AG20443 (cell line): ENCODE measurements at regions not wholly inside any gene's neighbourhood (a gene's known extent, or its start where the extent isn't known, plus 50 kb on each side); places are given as distances from the start of the nearest gene placed in this dataset.

Source experiments
- DNase-seq: peaks from one replicate; pipeline ENCODE4 v3.0.0; 2012; ENCODE audit warnings: low spot score, mixed read lengths

- DNase-seq = no peak
These were observed 155.2 kb downstream of the TRIM29 start for GRCh38 chr11:119982517-119983239.

GRCh38 chr11:119980431-119980830, 157.5 kb downstream of the TRIM29 start:
- no peak for DNase-seq

GRCh38 chr11:119979701-119980100, 158.2 kb downstream of the TRIM29 start:
- no peak for DNase-seq

- no peak for DNase-seq
These were observed 159.2 kb downstream of the TRIM29 start for GRCh38 chr11:119978696-119979095.

GRCh38 chr11:119977881-119978280, 160.0 kb downstream of the TRIM29 start:
- DNase-seq = no peak

GRCh38 chr11:119977561-119977860, 160.4 kb downstream of the TRIM29 start:
- DNase-seq = no peak

GRCh38 chr11:119976805-119977560, 160.9 kb downstream of the TRIM29 start:
- no peak for DNase-seq

GRCh38 chr11:119975561-119976152, 162.3 kb downstream of the TRIM29 start:
- no peak for DNase-seq

- DNase-seq = no peak
These were observed 163.4 kb downstream of the TRIM29 start for GRCh38 chr11:119974467-119974866.

- DNase-seq = no peak
These were observed 163.9 kb downstream of the TRIM29 start for GRCh38 chr11:119974051-119974450.

GRCh38 chr11:119972281-119972680, 165.6 kb downstream of the TRIM29 start:
- no peak for DNase-seq

- no peak for DNase-seq
These were observed 167.2 kb downstream of the TRIM29 start for GRCh38 chr11:119970555-119971304.

GRCh38 chr11:119964136-119965025, 173.5 kb downstream of the TRIM29 start:
- DNase-seq = no peak

- no peak for DNase-seq
These were observed 180.0 kb downstream of the TRIM29 start for GRCh38 chr11:119957951-119958350.

- no peak for DNase-seq
These were observed 185.5 kb downstream of the TRIM29 start for GRCh38 chr11:119952441-119952840.

- no peak for DNase-seq
These were observed 194.6 kb downstream of the TRIM29 start for GRCh38 chr11:119943298-119943655.

- DNase-seq = no peak
These were observed 195.2 kb downstream of the TRIM29 start for GRCh38 chr11:119942583-119943297.

GRCh38 chr11:119941636-119942411, 196.1 kb downstream of the TRIM29 start:
- DNase-seq = no peak

GRCh38 chr11:119941171-119941570, 196.7 kb downstream of the TRIM29 start:
- no peak for DNase-seq

- no peak for DNase-seq
These were observed 197.4 kb downstream of the TRIM29 start for GRCh38 chr11:119940401-119940976.
